Astrocyte (in vitro differentiated cells and primary cell): ENCODE measurements at regions not wholly inside any gene's neighbourhood (a gene's known extent, or its start where the extent isn't known, plus 50 kb on each side); places are given as distances from the start of the nearest gene placed in this dataset.

Experiments
- CTCF ChIP-seq: IDR thresholded peaks from 2 replicates; pipeline ENCODE4 v1.5.1; 2011; ENCODE audit warnings: low read depth, mild to moderate bottlenecking, inconsistent platforms, low read length, moderate library complexity; ENCODE audit not compliant: insufficient read depth
- EZH2 ChIP-seq: IDR thresholded peaks from 2 replicates; pipeline ENCODE4 v1.6.1; 2012; ENCODE audit warnings: mild to moderate bottlenecking, low read length, inconsistent platforms; ENCODE audit not compliant: insufficient read depth

GRCh38 chr14:22105006-22105623, 431.5 kb upstream of the OR4E1 start:
- TF ChIP-seq CTCF (no peak), EZH2 (no peak)
